Prostate gland (tissue), 2 donors: ENCODE measurements at regions not wholly inside any gene's neighbourhood (a gene's known extent, or its start where the extent isn't known, plus 50 kb on each side); places are given as distances from the start of the nearest gene placed in this dataset.

Experiments
- DNase-seq: peaks from one replicate; pipeline ENCODE4 v3.0.0-alpha.2; 2019; ENCODE audit warnings: low spot score
- H3K27ac ChIP-seq, 2 donors: fragments of 200-600 bp; sonication (generic); 2 replicates each; pipeline ENCODE4 v1.5.1; 2017 to 2019
- H3K27me3 ChIP-seq: fragments of 200-600 bp; sonication (generic); replicated peaks from 2 replicates; pipeline ENCODE4 v1.5.1; 2019; ENCODE audit not compliant: insufficient read depth
- H3K36me3 ChIP-seq, 2 donors: fragments of 200-600 bp; sonication (generic); 1 replicate in 1 of 2; 2 replicates in 1 of 2; pipeline versions ENCODE4 v1.5.1 to v1.8.1; 2017 to 2019
- H3K4me1 ChIP-seq: fragments of 200-600 bp; sonication (generic); replicated peaks from 2 replicates; pipeline ENCODE4 v1.5.1; 2019
- H3K4me3 ChIP-seq, 2 donors: fragments of 200-600 bp; sonication (generic); 2 replicates each; pipeline ENCODE4 v1.5.1; 2017 to 2019
- H3K9me3 ChIP-seq: fragments of 200-600 bp; sonication (generic); 2 replicates; pipeline ENCODE4 v1.5.1; 2017
- CTCF ChIP-seq, 4 experiments: fragments of 200-600 bp in 2 of 4; fragments of 450-650 bp in 2 of 4; sonication (generic) in 2 of 4; IDR thresholded peaks; 1 replicate in 3 of 4; 2 replicates in 1 of 4; pipeline ENCODE4 v1.5.1; 2016 to 2019; ENCODE audit warnings: antibody characterized with exemption in 4 of 4, mild to moderate bottlenecking in 2 of 4, moderate library complexity in 2 of 4
- POLR2A ChIP-seq: fragments of 450-650 bp; IDR thresholded peaks from one replicate; pipeline ENCODE4 v1.6.1; 2016; ENCODE audit warnings: antibody characterized with exemption, mild to moderate bottlenecking
- POLR2AphosphoS5 ChIP-seq: sonication (generic); formaldehyde crosslinking; IDR thresholded peaks from one replicate; pipeline ENCODE4 v1.6.1; 2017; ENCODE audit warnings: antibody characterized with exemption
- WGBS: methylation state at CpG from one replicate; pipeline ENCODE4 v1.1.5; 2018; 5-methylcytosine and 5-hydroxymethylcytosine counted together
- intact Hi-C: fragments of 100-400 bp; cut with DNase I; formaldehyde crosslinking; loops from one replicate; pipeline ENCODE4 v1.14.2; 2022

DNA sequence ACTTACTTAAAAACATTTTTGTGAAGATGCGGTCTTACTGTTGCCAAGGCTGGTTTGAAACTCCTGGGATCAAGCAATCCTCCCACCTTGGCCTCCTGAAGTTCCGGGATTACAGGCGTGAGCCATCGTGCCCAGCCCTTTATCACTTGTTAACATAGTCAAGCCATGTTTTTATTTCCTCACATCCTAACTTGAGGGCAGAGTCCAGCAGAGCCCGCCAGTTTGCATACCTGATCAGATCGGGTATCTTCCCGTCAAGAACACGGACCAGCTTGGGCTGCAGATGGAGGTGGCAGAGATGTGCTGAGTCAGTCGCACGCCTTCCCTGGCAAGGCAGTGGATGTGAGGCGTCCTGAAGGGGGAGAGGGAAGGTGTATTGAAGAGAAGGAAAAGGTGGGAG lies 447.3 kb upstream of the USP9Y start:
- no peaks in the 10 kb centered on the region for H3K9me3 ChIP-seq
- H3K36me3 ChIP-seq = no peaks in the 10 kb centered on the region
- H3K4me3 ChIP-seq = no peak overlapping the region
- intact Hi-C loops = no loop called here
- no peak for TF ChIP-seq CTCF (IDR thresholded peaks at IDR 0.05)
- TF ChIP-seq POLR2A = no peak
- TF ChIP-seq POLR2AphosphoS5 = no peak
- 76% methylated on average over 11 of the region's 11 CpGs for WGBS
- no peak overlapping the region for H3K27ac ChIP-seq
- H3K27me3 ChIP-seq = no peaks in the 10 kb centered on the region
- DNase-seq = no peak
- no peaks in the 10 kb centered on the region for H3K4me1 ChIP-seq

DNA sequence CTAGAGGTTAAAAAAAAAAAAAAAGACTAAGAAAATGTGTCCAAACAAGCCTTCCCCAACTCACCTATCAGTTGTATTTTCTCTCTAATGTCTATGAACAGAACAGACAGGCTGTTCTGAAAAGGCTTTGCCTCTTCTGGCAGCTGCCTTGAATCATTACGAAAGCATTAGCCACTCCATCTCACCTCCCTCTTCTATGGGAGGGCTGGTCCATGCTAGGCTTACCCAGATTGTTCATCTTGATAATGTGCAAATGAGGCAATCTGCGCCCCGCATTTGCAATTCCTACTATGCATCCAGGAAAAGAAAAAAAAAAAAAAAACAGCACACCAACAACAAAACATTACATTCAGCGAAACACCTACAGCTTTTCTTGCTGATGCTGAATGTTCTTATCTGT lies 429.9 kb upstream of the USP9Y start:
- Histone ChIP-seq H3K27me3 (no peaks in the 10 kb centered on the region), H3K4me1 (no peaks in the 10 kb centered on the region), H3K36me3 (no peaks in the 10 kb centered on the region), H3K9me3 (no peaks in the 10 kb centered on the region), H3K27ac (no peak overlapping the region), H3K4me3 (no peak overlapping the region)
- 75% methylated on average over 4 of the region's 4 CpGs for WGBS
- no peak for DNase-seq
- no peak for TF ChIP-seq CTCF (IDR thresholded peaks at IDR 0.05)
- TF ChIP-seq POLR2A = no peak
- TF ChIP-seq POLR2AphosphoS5 = no peak
- intact Hi-C loops = no loop called here

DNA sequence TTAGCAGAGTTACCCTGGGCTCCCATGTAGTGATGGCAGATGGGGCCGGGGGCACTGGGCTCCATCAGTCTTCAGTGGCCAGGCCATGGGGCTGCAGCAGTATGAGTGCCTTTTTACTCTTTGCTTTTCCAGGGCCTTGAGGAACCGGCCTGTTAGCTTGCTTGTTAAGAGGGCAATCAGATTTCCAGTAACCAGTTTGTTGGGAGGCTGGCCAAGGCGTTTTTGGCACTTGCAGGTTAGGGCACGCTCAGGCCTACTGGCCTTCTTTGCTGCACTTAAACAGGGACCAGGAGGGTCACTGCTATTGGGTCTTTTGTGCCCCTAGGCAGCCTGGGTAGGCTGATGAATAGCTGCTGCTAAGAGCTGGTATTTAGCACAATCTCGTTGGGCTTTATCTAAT lies 415.4 kb upstream of the USP9Y start:
- no peaks in the 10 kb centered on the region for H3K9me3 ChIP-seq
- DNase-seq = peak; percentile 35
- 43% methylated on average over 3 of the region's 5 CpGs for WGBS
- no peak overlapping the region for H3K4me3 ChIP-seq
- no peaks in the 10 kb centered on the region for H3K36me3 ChIP-seq
- no peak overlapping the region for H3K27ac ChIP-seq
- H3K4me1 ChIP-seq = no peaks in the 10 kb centered on the region
- TF ChIP-seq POLR2AphosphoS5 (no peak), POLR2A (no peak), CTCF (IDR thresholded peaks at IDR 0.05) (no peak)
- no peaks in the 10 kb centered on the region for H3K27me3 ChIP-seq
- intact Hi-C loops = no loop called here

DNA sequence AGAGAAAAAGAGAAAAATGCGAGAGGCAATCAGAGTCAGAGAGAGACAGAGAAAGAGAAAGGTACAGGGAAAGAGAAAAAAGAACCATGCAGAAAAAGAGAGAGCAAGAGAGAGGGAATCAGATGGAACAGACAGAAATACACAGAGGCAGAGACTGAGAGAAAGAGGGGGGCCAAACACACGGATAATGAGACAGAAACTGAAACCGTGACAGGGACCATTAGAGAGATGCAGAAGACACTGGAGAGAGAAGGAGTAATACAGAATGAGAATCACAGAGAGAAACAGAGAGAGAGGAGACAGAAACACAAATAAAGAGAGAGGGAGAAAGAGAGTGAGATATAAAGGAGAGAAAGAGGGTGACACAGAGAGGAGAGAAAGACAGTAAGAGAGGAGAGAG lies 412.1 kb upstream of the USP9Y start:
- intact Hi-C loops = no loop called here
- TF ChIP-seq POLR2A (no peak), CTCF (IDR thresholded peaks at IDR 0.05) (no peak), POLR2AphosphoS5 (no peak)
- Histone ChIP-seq H3K4me1 (no peaks in the 10 kb centered on the region), H3K27me3 (no peaks in the 10 kb centered on the region), H3K27ac (no peak overlapping the region), H3K9me3 (no peaks in the 10 kb centered on the region), H3K36me3 (no peaks in the 10 kb centered on the region), H3K4me3 (no peak overlapping the region)
- DNase-seq = no peak
- WGBS = 50% methylated on average over 3 of the region's 3 CpGs

DNA sequence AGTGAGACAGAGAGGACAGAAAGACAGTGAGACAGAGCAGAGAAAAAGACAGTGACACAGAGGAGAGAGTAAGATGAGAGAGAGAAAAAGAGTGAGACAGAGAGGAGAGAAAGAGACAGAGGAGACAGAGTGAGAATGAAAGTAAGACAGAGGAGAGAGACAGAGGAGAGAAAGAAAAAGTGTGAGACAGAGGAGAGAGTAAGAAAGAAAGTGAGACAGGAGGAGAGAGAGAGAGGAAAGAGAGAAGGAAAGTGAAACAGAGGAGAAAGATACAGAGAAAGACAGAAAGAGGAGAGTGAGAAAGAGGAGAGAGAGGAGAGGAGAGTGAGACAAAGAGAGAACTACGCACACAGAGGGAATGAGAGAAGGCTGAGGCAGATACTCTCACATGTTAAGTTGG lies 411.6 kb upstream of the USP9Y start:
- H3K4me1 ChIP-seq = no peaks in the 10 kb centered on the region
- H3K27ac ChIP-seq = no peak overlapping the region
- no peak for TF ChIP-seq POLR2A
- intact Hi-C loops = no loop called here
- no peaks in the 10 kb centered on the region for H3K36me3 ChIP-seq
- H3K27me3 ChIP-seq = no peaks in the 10 kb centered on the region
- H3K9me3 ChIP-seq = no peaks in the 10 kb centered on the region
- DNase-seq = no peak
- no peak overlapping the region for H3K4me3 ChIP-seq
- 39% methylated on average over 1 of the region's 1 CpG for WGBS
